ENCODE measurements at regions not wholly inside any gene's neighbourhood (a gene's known extent, or its start where the extent isn't known, plus 50 kb on each side); places are given as distances from the start of the nearest gene placed in this dataset.
"Not testable (repeated sequence)": the region's sequence is repeated elsewhere in the genome, so short reads cannot be mapped to it uniquely, and the experiment has no call there.

DNA sequence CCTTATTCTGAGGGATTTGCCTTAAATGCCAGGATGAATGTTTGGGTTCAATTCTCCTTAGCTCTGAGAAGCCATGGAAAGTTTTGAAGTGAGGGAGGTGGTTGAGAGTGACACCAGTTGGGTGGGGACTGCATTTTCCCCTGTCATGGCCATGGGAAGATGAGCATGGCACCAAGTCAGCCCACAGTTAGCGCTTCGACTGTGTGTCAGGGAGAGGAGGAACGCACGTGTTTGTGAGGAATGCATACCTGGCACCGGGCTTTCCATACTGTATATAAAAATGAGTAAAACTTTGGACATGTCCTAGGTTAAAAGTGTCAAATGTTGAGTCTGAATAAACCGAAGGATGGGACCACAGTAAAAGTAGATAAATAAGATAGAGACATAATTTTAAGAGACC lies 187.5 kb upstream of the KL start:
- DNase-seq (ENCODE audit: low read depth in 1 of 2, low spot score in 1 of 2): no peak

DNA sequence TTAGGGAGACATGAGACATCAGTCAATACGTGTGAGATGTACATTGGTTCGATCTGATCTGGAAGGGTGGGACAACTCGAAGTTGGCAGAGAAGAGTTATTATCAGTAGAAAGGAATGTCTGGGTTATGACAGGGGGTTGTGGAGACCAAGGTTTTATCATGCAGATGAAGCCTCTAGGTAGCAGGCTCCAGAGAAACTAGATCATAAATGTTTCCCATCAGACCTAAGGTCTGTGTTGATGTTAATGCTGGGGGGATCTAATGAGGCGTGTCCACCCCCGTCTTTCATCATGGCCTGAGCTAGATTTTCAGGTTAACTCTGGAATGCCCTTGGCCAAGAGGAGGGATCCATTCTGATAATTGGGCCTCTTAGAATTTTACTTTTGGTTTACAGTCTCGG lies 187.0 kb upstream of the KL start:
- no peak for DNase-seq (ENCODE audit: low read depth in 1 of 2, low spot score in 1 of 2)

DNA sequence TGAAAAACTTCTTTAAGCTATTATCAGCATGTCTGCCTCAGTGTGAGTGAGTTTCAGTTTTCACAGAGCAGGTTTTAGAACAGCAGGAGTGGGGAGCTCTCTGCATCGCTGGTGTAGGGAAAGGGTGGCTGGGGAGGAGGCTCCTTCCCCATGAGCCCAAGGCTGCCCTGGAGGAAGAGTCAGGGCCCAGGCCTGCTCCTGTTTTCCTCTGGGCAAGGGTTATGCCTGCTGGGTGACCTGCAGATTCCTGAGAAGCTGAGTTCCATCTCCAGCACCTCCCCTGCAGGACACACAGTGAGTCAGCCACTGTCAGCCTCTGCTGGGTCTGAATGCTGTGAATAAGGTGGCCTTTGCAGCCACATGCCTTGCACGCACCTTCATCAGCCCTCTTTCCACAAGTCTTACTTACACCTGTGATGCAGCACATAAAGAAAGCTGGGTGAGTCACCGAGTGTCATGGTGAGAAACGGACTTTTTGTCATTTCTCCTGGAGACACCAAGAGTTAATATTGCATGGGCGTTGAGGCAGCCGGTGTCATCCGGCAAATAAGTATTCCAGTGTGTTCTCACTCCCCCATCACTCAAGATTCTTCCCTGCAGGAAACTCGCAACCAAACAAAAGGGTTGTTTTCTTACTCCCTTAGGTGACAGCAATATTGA lies 186.4 kb upstream of the KL start:
- DNase-seq (ENCODE audit: low read depth in 1 of 2, low spot score in 1 of 2): no peak

DNA sequence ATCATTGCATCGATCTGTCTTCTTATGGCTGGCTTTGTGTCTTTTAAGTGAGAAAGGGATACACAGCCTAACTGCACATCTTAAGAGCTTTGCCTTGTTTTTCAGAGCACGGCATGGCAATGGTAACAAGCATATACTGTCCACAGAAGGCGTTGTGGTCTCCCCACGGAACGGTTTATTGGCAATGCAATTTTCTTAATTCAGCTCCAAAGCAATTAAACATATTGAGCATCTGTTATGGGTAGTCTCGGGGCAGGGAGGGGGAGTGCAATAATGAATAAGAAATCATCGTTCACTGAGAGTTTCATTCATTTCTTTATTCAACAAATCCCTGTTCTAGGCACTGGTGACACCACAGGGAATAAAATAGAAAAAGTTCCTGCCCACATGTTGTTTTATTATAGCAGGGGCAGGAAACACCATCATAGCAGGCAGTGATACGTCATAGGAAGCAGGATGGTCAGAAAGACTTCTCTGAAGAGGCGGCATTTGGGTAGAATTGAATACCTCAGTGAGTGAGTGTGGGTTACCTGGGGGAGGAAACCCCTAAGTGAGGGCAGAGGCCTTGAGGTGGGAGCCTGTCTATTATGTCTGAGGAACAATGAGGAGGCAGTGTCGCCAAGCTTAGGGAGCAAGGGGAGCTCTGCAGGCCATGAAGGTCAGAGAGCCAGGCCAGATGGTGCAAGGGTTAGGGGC lies 185.7 kb upstream of the KL start:
- DNase-seq (ENCODE audit: low read depth in 1 of 2, low spot score in 1 of 2): no peak

DNA sequence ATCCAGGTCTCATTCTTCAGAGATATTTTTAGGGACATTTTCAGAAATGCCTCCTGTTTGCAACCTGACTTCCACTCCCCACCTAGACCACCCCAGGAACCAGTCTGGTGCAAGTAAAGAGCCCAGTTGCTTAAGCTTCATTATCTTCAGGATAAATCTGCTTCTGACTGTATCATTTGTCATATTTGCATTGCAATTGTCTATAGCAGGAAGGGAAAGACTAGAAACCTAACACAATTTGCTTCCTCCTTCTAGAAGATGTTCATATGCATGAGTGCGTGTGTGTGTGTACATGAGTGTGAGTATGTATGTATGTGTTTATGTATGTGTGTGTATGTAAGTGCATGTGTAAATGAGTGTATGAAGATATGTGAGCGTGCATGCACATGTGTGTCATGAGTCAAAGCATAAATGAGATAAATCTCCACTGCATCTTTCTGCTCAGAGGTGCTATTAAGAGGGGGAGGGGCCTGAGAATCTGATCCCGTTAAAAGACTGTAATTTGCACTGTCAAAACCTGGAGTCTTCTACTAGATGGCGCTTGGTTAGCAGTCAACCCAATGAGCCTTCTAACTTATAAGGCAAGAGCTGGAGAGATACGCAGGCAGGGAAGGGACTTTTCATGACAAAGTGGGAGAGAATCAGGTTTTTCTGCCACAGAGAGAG lies 178.8 kb upstream of the KL start:
- DNase-seq (ENCODE audit: low read depth in 1 of 2, low spot score in 1 of 2): no peak

DNA sequence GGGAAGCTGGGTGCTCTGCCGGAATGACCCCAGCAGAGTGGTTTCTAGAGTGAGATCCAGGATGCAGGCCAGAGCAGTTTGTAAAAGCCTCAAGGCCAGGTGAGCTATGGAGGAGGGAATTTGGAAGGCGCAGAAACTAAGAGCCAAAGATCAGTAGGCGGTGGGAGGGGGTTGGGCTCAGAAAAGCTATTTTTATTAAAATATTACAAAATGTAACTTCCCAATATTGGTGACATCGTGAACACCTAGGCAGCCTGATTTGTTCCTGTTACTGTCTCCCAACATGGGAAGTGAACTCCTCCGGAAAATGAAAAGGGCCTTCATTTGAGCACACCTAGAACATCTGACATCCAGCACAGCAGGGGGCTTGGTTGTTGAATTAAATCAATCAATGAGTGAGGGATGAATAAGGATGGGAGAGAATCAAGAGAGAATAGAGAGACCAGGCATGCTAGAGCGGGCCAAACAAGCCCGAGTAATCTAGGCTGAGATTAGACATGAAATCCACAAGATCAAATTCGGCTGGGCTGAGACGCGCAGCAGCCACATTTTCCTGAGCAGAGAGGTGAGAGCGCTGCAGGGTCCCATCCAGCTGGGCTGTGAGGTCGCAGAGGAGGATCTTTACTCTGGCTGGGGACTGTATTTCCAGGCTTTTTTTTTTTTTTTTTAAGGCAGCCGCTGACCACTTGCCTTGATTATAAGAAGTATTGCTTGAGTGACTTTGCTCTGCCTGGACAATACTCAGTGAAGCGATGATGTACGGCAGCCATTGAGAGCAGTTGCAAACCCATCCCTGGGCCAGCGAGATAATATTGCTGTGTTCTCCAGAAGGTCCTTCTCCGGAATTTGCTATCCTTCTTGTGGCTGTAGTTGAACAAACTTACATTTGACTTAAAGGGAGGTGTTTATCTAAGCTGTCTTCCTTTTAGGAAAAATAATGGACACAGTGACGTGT lies 178.0 kb upstream of the KL start:
- no peak for DNase-seq (ENCODE audit: low read depth in 1 of 2, low spot score in 1 of 2)

DNA sequence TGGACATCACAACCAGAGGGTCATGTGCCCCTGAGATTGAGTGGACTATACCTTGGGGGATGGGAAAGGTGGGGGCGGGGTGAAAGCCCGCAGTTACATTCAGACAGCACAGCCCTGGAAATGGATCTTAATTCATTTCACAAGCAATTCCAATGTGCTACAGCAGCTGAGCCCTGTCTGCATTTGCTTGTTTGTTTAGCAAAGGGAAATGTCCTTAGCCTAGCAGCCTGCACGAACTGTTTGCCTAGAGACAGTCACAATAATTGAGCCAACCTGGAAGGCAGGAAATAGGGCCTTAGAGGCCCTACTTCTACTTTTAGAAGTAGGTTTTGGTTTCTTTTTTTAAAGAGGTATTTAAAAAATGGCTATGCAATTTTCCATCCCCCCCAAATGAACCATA lies 177.3 kb upstream of the KL start:
- DNase-seq (ENCODE audit: low read depth in 1 of 2, low spot score in 1 of 2): no peak

DNA sequence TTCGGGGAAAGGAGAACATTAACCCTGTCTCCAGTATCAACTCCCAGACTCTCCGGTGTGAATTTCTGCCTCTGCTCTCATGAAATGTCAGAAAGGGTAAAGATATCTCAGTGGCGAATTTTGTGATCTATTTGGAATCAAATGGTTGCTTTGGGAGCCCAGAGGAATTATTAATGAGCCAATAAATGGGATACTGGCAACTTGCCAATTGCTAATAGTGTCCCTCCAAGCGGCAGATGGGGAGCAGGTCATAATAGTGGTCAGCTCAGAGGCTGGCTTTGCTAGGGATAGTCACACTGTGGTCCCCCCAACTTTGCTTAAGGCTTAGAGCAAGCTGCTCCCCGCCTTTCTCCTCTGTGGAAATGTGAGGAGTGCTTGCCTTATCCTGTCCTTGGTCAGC lies 176.1 kb upstream of the KL start:
- DNase-seq (ENCODE audit: low read depth in 1 of 2, low spot score in 1 of 2): no peak

DNA sequence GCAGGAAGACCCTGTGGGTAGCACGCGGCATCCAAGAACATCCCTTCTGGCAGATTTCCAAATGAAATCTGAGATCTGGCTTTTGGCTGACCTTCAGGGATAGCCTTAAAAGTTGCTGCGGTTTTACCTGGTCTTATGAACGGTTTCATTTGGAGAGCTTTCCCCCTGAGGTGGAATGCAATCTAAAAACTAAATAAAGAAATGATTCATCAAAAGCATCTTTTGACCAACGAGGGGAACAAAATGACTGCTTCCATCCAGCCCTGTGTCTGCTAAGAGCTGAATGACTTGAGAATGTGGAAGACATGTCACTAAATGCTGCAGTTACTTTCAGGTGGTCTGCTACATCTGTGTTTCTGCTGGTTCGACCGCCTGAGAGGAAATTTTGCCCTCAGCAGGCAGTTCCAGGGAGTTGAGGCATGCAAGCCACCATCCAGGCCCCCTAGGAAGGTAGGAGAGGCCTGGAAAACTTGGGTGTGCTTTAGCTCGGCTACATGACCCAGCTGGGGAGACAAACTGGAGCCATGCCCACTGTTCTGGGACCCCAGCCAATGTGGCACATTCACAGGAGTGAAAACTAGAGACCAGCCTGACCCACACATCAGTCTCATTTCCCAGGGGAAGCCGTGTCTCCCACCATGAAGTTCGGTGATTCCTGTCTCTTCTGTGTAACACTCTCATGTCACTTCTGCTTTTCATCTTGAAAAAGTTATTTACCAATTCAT lies 175.1 kb upstream of the KL start:
- DNase-seq (ENCODE audit: low read depth in 1 of 2, low spot score in 1 of 2): no peak

DNA sequence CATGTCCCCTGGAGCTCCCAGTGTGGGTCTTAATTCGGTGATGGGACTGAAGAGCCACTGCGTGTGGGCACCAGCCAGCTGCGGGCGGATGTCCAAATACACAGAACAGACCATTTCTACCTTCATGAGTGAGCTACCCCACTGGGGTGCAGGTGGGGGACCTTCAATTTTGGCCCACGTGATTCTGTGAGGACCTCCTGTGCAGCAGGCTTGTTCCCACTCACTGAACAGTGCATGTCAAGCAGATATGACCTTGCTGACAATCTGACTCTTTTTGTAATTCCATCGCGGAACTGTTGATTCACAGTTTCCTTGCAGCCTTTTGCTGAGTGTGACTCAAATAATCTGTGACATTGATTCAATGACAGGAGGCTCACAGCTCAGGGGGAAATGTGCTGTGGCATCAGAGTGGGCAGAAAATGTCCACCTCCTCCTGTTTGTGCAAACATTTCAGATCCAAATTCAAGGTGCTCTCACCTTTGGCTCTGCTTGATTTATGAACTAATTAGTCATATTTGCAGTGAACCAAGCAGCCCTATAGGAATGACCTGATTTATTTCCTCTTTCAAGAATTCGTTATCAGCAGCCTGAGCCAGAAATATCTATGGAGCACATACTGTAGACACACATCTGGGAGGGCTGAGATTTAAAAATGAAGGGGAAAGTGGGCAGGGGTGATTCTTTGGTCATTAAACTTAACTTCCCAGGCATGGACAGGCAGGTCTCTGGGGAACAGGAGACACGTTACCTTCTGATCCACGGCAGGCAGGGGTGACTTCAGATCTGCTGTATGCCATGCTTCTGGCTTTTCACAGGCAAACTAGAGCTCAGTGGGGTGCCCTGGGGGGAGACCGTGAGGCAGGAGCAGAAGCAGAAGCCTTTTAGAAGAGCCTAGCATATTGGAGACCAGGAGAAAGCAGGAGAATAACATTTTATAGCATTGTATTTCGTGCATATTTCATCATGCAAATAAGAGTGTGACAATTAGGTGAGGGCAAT lies 170.0 kb upstream of the KL start:
- DNase-seq (ENCODE audit: low read depth in 1 of 2, low spot score in 1 of 2): peak in 1 of 2 donors; percentile 2

DNA sequence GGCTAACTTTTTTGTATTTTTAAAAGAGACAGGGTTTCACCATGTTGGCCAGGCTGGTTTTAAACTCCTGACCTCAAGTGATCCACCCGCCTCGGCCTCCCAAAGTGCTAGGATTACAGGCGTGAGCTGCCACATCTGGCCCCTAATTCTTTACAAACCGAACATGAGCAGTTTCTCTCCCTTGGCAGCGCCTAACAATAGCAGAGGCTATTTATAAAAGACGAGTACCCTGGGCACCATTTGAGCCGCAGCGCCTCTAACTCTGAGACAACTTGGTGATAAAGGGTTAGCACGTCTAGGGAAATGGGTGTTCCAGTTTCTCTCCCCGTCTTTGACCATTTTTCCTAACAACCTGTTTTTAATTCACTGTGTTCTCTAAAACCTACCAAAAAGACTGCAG lies 168.2 kb upstream of the KL start:
- DNase-seq (ENCODE audit: low read depth in 1 of 2, low spot score in 1 of 2): not testable (repeated sequence)

DNA sequence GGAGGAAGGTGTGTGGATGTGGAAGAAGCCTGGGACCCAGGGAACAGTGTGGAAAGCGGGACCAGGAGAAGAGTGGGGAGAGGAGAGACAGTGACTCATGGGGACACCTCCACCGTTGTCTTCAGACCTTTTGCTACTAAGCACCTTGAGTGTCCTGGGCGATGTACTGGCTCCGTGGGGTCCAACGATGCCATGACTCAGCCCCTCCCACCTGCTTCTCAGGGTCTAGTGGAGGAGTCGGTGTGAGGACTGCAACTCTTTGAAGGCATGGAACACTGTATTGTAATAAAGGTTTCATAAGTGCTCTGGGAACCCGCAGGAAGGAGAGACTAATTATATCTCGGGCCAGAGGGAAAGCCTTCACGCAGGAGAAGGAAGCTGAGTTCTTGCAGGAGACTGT lies 166.9 kb upstream of the KL start:
- DNase-seq (ENCODE audit: low read depth in 1 of 2, low spot score in 1 of 2): no peak

DNA sequence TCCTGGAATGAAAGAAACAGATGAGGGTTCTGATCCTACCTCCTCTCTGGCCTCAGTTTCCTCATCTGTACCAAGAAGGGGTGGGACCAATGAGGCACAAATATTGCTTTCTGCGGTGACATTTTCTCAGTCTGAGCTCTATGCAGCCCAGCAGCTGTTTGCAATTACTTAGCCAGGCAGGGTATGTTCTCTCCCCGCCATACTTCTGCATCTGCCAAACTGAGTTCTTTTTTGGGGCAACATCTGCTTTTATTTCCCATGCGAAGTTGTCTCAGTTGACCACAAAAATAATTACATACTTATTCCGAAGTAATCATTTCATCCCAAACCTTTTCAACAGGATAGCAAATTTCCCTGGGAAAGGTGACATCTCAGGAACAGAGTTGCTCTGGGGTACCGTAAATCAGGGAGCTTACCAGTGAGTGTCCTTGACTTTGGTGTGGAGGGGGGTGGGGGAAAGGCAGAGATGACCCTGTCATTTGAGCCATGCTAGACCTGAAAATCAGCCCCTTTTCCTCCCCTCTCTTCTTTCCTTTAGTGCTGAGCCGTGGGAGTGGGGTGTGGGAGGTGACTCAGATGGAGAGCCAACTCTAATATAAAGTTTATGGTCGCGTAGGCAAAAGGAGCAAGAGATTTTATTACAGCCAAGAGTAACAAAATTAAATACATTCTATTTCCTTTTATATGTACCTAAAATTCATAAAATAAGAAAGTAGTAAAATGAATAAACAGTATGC lies 165.7 kb upstream of the KL start:
- no peak for DNase-seq (ENCODE audit: low read depth in 1 of 2, low spot score in 1 of 2)

DNA sequence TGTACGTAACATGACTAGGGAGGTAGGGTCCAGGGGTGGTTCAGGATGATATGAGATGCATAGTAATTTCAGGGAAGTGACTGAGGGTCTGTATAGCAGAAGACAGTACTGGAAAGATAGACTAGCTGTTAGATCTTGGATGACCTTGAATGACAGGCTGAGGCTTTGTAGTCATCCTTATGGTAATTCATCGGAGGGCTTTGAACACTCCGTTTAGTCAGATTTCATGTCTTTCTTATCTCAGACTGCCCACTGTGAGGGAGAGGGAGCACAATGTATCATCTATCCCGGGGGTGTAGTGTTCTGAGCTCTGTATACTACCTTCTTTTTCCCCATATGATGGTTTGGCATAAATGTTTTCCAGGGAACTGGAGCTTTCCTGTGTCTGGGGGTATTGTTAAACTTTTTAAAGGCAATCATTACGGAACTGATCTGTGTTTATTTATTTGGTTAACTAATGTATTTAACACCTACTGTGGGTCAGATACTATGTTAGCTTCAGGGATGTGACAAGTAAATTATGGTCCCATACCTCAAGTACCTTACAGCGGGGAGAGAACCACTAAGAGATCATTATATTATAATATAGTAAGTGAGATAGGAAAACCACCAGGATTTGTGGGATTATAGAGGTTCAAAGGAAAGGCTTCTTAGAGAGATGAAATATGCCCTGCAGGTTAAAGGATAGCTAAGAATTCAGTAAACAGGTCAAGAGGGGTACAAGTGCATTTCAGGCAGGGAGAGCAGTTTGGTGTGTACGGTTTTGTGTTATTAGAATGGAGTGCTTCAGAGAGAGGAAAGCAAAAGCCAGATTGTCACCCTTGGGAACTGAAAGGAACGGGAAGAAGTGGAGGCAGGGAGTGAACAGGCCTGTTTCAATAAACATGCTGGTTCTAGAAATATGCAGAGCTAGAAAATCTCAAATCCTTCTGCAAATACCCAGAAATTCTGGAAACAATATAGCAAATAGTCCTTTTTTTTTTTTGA lies 164.8 kb upstream of the KL start:
- DNase-seq (ENCODE audit: low read depth in 1 of 2, low spot score in 1 of 2): no peak

DNA sequence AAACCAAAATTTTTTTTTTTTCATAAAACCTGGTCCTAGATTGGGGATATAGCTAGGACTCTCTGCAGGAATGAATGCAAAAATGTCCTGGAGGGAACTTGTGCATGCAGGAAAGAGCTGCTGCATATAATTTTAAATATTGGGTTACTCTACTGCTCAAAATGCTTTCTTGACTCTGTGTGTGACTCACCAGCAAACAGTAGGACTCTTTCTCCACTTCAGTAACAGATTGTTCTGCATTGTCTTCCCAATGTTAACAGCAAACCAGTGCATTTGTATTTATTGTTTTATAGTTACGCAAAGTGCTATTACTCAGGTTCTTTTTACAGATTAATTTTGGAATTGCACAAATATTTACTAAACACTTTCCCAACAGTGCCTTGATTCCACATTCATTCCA lies 163.7 kb upstream of the KL start:
- DNase-seq (ENCODE audit: low read depth in 1 of 2, low spot score in 1 of 2): no peak

DNA sequence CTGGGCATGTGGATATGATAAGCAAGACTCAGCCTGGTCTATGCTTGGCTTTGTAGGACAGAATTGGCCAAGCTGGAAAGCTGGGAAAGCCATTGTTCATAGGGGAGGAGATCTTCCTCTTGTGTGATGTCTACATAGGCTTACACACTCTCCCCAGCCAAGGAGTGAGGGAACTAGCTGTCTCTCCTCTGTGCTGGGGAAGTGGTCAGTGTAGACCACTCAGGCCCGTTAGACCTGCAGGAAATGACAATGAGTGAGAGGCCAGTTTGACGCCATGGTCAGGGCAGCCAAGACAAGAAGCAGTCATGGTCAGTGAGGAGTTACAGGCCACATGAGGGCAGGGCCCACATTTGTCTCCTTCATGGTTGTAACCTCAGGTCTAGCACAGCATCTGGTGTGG lies 159.1 kb upstream of the KL start:
- no peak for DNase-seq (ENCODE audit: low read depth in 1 of 2, low spot score in 1 of 2)

DNA sequence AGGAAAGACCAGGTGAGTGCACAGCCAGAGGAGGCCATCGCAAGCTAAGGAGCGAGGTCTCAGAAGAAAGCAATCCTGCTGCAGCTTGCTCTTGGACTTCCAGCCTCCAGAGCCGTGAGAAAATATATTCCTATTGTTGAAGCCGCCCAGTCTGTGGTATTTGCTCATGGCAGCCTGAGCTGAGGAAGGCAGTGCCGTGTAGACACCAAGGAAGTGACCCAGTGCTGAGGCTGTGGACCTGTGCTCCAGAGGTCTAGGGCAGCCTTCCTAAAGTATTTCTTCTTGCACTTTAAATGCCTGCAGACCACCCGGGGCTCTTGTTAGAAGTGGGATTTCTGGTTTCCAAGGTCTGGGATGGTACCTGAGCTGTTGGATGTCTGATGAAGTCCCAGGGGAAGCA lies 158.5 kb upstream of the KL start:
- no peak for DNase-seq (ENCODE audit: low read depth in 1 of 2, low spot score in 1 of 2)
